IMR-90 (cell line): ENCODE measurements at regions not wholly inside any gene's neighbourhood (a gene's known extent, or its start where the extent isn't known, plus 50 kb on each side); places are given as distances from the start of the nearest gene placed in this dataset.
A peak's percentile ranks its signal among the peaks of the same experiment; 100 is the strongest.

ENCODE experiments used
- ATAC-seq: fragments of 200-7000 bp; cut with Tn5 transposase; 2 replicates; pipeline ENCODE4 v1.9.1; 2020; ENCODE audit warnings: low read depth, mild to moderate bottlenecking, moderate library complexity
- BruUV-seq: library from RNA; stranded (reverse); fragments of 400-500 nt; replicated peaks from 2 replicates; lab custom pipeline; 2021; lab: Mats Ljungman, UMichigan
- CTCF ChIA-PET: fragments of 300-600 bp; formaldehyde crosslinking; extraction: SDS; loops from one replicate; lab custom pipeline; 2021; ENCODE audit warnings: antibody characterized with exemption; lab: Yijun Ruan, JAX
- POLR2A ChIA-PET: fragments of 300-600 bp; sonication (Branson Sonifier 250); formaldehyde crosslinking; loops from one replicate; lab custom pipeline; 2022; ENCODE audit warnings: antibody characterized with exemption; ENCODE audit not compliant: unreplicated experiment; lab: Charles Lee
- DNase-seq: peaks from one replicate; pipeline ENCODE4 v3.0.0; 2013
- H2AFZ ChIP-seq: replicated peaks from 2 replicates; pipeline ENCODE3; 2013; ENCODE audit warnings: low read length, mild to moderate bottlenecking; ENCODE audit not compliant: poor library complexity
- H2AK5ac ChIP-seq: 2 replicates; pipeline ENCODE4 v1.6.1; 2013; ENCODE audit warnings: low read depth, low read length, inconsistent platforms
- H2AK9ac ChIP-seq: replicated peaks from 2 replicates; pipeline ENCODE3; 2013; ENCODE audit warnings: mild to moderate bottlenecking, low read depth, low read length, moderate library complexity; ENCODE audit not compliant: poor library complexity
- H2BK120ac ChIP-seq: 2 replicates; pipeline ENCODE4 v1.6.1; 2013; ENCODE audit warnings: low read depth, low read length, inconsistent platforms
- H2BK15ac ChIP-seq: 3 replicates; pipeline ENCODE4 v1.6.1; 2013; ENCODE audit warnings: low read depth, low read length, inconsistent platforms
- H2BK20ac ChIP-seq: 2 replicates; pipeline ENCODE4 v1.6.1; 2013; ENCODE audit warnings: low read depth, mild to moderate bottlenecking, inconsistent platforms, low read length, moderate library complexity
- H2BK5ac ChIP-seq: 2 replicates; pipeline ENCODE4 v1.6.1; 2013; ENCODE audit warnings: mild to moderate bottlenecking, low read depth, low read length, inconsistent platforms; ENCODE audit not compliant: poor library complexity, severe bottlenecking
- H3K14ac ChIP-seq: replicated peaks from 2 replicates; pipeline ENCODE4 v1.6.1; 2013; ENCODE audit warnings: low read depth, low read length, inconsistent platforms
- H3K18ac ChIP-seq: 2 replicates; pipeline ENCODE4 v1.6.1; 2013; ENCODE audit warnings: low read depth, low read length, control low read depth
- H3K23ac ChIP-seq: 2 replicates; pipeline ENCODE4 v1.6.1; 2013; ENCODE audit warnings: low read depth, low read length, inconsistent platforms
- H3K27ac ChIP-seq: 2 replicates; pipeline ENCODE4 v1.5.1; 2013; ENCODE audit warnings: mild to moderate bottlenecking, control low read depth, low read length; ENCODE audit not compliant: insufficient read depth
- H3K27me3 ChIP-seq: 2 replicates; pipeline ENCODE4 v1.6.1; 2013; ENCODE audit warnings: low read length; ENCODE audit not compliant: control insufficient read depth, insufficient read depth
- H3K36me3 ChIP-seq: 2 replicates; pipeline ENCODE4 v1.6.1; 2013; ENCODE audit warnings: low read length, mixed read lengths; ENCODE audit not compliant: control insufficient read depth, insufficient read depth
- H3K4ac ChIP-seq: 2 replicates; pipeline ENCODE4 v1.6.1; 2013; ENCODE audit warnings: low read depth, low read length, inconsistent platforms
- H3K4me1 ChIP-seq: 2 replicates; pipeline ENCODE4 v1.6.1; 2013; ENCODE audit warnings: low read length, mixed read lengths; ENCODE audit not compliant: control insufficient read depth, insufficient read depth
- H3K4me2 ChIP-seq: 2 replicates; pipeline ENCODE4 v1.6.1; 2013; ENCODE audit warnings: low read depth, mild to moderate bottlenecking, control low read depth, low read length, moderate library complexity
- H3K4me3 ChIP-seq: 2 replicates; pipeline ENCODE4 v1.5.1; 2013; ENCODE audit warnings: low read depth, mild to moderate bottlenecking, control low read depth, low read length, moderate library complexity; ENCODE audit not compliant: insufficient read depth
- H3K56ac ChIP-seq: 2 replicates; pipeline ENCODE4 v1.6.1; 2013; ENCODE audit warnings: low read length, inconsistent platforms; ENCODE audit not compliant: insufficient read depth; ENCODE audit errors: extremely low read depth
- H3K79me1 ChIP-seq, 2 experiments: 2 replicates each; pipeline ENCODE4 v1.6.1; 2013; ENCODE audit warnings: low read length in 2 of 2, inconsistent platforms in 1 of 2, low read depth in 1 of 2
- H3K9ac ChIP-seq: 2 replicates; pipeline ENCODE4 v1.6.1; 2013; ENCODE audit warnings: low read depth, low read length, control low read depth
- H3K9me1 ChIP-seq: 2 replicates; pipeline ENCODE4 v1.6.1; 2013; ENCODE audit warnings: low read length, inconsistent platforms; ENCODE audit not compliant: insufficient read depth
- H3K9me3 ChIP-seq: 2 replicates; pipeline ENCODE4 v1.6.1; 2013; ENCODE audit warnings: low read length; ENCODE audit not compliant: control insufficient read depth, insufficient read depth
- H4K20me1 ChIP-seq: 2 replicates; pipeline ENCODE4 v1.6.1; 2013; ENCODE audit warnings: low read length, inconsistent platforms; ENCODE audit not compliant: insufficient read depth
- H4K5ac ChIP-seq: 2 replicates; pipeline ENCODE4 v1.6.1; 2013; ENCODE audit warnings: mild to moderate bottlenecking, low read depth, low read length, control low read depth
- H4K8ac ChIP-seq, 2 experiments: 2 replicates each; pipeline ENCODE4 v1.6.1; 2013; ENCODE audit warnings: low read depth in 2 of 2, low read length in 2 of 2, control low read depth in 1 of 2, inconsistent platforms in 1 of 2
- H4K91ac ChIP-seq: 2 replicates; pipeline ENCODE4 v1.6.1; 2013; ENCODE audit warnings: low read depth, low read length, inconsistent platforms; ENCODE audit not compliant: insufficient read depth
- BHLHE40 ChIP-seq: fragments of 150-350 bp; IDR thresholded peaks from 2 replicates; pipeline ENCODE4 v1.6.1; 2016; ENCODE audit warnings: mild to moderate bottlenecking, low read depth, low read length
- CEBPB ChIP-seq: IDR thresholded peaks from 2 replicates; pipeline ENCODE4 v1.6.1; 2012; ENCODE audit warnings: low read depth, low read length, improper control_type of control experiment
- CHD1 ChIP-seq: IDR thresholded peaks from 2 replicates; pipeline ENCODE4 v1.6.1; 2012; ENCODE audit warnings: low read depth, low read length, improper control_type of control experiment
- FOS ChIP-seq: fragments of 150-350 bp; IDR thresholded peaks from 2 replicates; pipeline ENCODE4 v1.6.1; 2016; ENCODE audit warnings: low read depth, low read length
- MAFK ChIP-seq: IDR thresholded peaks from 2 replicates; pipeline ENCODE4 v1.6.1; 2012; ENCODE audit warnings: low read depth, low read length, improper control_type of control experiment
- MAZ ChIP-seq: IDR thresholded peaks from 2 replicates; pipeline ENCODE4 v1.6.1; 2012; ENCODE audit warnings: low read depth, mild to moderate bottlenecking, low read length, improper control_type of control experiment, moderate library complexity, borderline replicate concordance
- MXI1 ChIP-seq: IDR thresholded peaks from 2 replicates; pipeline ENCODE4 v1.6.1; 2012; ENCODE audit warnings: low read depth, mild to moderate bottlenecking, low read length, moderate library complexity, borderline replicate concordance
- NFE2L2 ChIP-seq: fragments of 150-350 bp; IDR thresholded peaks from 2 replicates; pipeline ENCODE4 v1.6.1; 2016; ENCODE audit warnings: low read depth, mild to moderate bottlenecking, low read length
- POLR2A ChIP-seq: IDR thresholded peaks from 2 replicates; pipeline ENCODE4 v1.6.1; 2012; ENCODE audit warnings: mild to moderate bottlenecking, low read depth, low read length
- RAD21 ChIP-seq: IDR thresholded peaks from 2 replicates; pipeline ENCODE4 v1.6.1; 2012; ENCODE audit warnings: low read length, improper control_type of control experiment
- RCOR1 ChIP-seq: IDR thresholded peaks from 2 replicates; pipeline ENCODE4 v1.6.1; 2012; ENCODE audit warnings: mild to moderate bottlenecking, low read length, improper control_type of control experiment; ENCODE audit not compliant: insufficient replicate concordance
- RFX5 ChIP-seq: IDR thresholded peaks from 2 replicates; pipeline ENCODE4 v1.8.0; 2012; ENCODE audit warnings: low read depth, mild to moderate bottlenecking, low read length, moderate library complexity
- SMC3 ChIP-seq: fragments of 150-350 bp; IDR thresholded peaks from 2 replicates; pipeline ENCODE4 v1.6.1; 2016; ENCODE audit warnings: low read depth, mild to moderate bottlenecking, antibody characterized with exemption, low read length, moderate library complexity
- dilution Hi-C: fragments of 300-500 bp; cut with HindIII; formaldehyde crosslinking; loops from one replicate; pipeline ENCODE4 v1.14.3; 2018; ENCODE audit warnings: low sequenced_read_pairs; ENCODE audit not compliant: unreplicated experiment
- in situ Hi-C: fragments of 300-500 bp; cut with MboI; formaldehyde crosslinking; loops from 3 replicates; pipeline ENCODE4 v1.14.3; 2019; ENCODE audit warnings: low sequenced_read_pairs, inconsistent platforms, mixed read lengths
- intact Hi-C: fragments of 100-400 bp; cut with micrococcal nuclease; formaldehyde crosslinking; loops from 2 replicates; pipeline ENCODE4 v1.10.0; 2022
- TF ChIP-seq, protein P1 (sequence below): fragments of 150-350 bp; IDR thresholded peaks from 2 replicates; pipeline ENCODE4 v1.6.1; 2017; ENCODE audit warnings: mild to moderate bottlenecking, antibody characterized with exemption, low read length, low read depth
- TF ChIP-seq, protein P2 (sequence below): fragments of 150-350 bp; IDR thresholded peaks from 2 replicates; pipeline ENCODE4 v1.6.1; 2016; ENCODE audit warnings: low read depth, mild to moderate bottlenecking, low read length, moderate library complexity, borderline replicate concordance
- TF ChIP-seq, protein P3 (sequence below): conservative IDR thresholded peaks from 2 replicates; pipeline ENCODE4 v1.5.1; 2012; ENCODE audit warnings: mild to moderate bottlenecking, low read depth, low read length, improper control_type of control experiment

DNA sequence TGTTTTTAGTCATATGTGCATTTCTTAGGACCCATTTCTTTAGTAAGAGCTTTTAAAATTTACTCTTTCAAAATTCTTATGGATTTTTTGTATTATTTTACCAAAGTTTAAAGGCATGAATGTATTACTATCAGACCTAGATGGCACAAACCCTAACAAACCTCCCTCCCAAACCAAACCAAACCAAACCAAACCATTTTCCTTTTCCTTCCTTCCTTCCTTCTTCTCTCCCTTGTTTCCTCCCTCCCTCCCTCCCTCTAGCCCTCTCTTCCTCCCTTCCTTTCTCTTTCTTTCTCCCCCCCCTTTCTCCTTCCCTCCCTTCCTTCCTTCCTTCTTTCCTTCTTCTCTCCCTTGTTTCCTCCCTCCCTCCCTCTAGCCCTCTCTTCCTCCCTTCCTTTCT is 1001.8 kb upstream of the CITED2 start:
- Histone ChIP-seq H2AK9ac (no peak overlapping the region), H2BK5ac (no peak overlapping the region), H2BK120ac (peak overlapping the region; percentile 52; the same call in 1 of the 2 replicates), H3K9me3 (no peaks in the 10 kb centered on the region), H3K14ac (no peak overlapping the region), H2AFZ (no peak overlapping the region), H3K23ac (no peak overlapping the region), H3K9ac (no peak overlapping the region), H2BK20ac (no peak overlapping the region), H3K18ac (no peak overlapping the region), H4K20me1 (no peaks in the 10 kb centered on the region), H3K4me1 (peaks cover 10% of the 10 kb centered on the region), H3K4me3 (no peak overlapping the region), H3K27me3 (no peaks in the 10 kb centered on the region), H4K8ac (no peak overlapping the region), H3K27ac (no peak overlapping the region), H3K56ac (no peak overlapping the region), H3K4ac (no peak overlapping the region; the same call in 1 of the 2 replicates), H3K9me1 (peaks cover 8% of the 10 kb centered on the region; the same call in 1 of the 2 replicates), H2BK15ac (0 out of 3 replicates have a peak overlapping the region, but pooled peaks have one; percentile 70), H3K79me1 (no peaks in the 10 kb centered on the region), H2AK5ac (no peak overlapping the region), H4K5ac (no peak overlapping the region), H4K91ac (no peak overlapping the region), H3K4me2 (no peak overlapping the region), H3K36me3 (no peaks in the 10 kb centered on the region)
- no peak for DNase-seq
- no TSS peak for BruUV-seq
- TF ChIP-seq, protein P1, sequence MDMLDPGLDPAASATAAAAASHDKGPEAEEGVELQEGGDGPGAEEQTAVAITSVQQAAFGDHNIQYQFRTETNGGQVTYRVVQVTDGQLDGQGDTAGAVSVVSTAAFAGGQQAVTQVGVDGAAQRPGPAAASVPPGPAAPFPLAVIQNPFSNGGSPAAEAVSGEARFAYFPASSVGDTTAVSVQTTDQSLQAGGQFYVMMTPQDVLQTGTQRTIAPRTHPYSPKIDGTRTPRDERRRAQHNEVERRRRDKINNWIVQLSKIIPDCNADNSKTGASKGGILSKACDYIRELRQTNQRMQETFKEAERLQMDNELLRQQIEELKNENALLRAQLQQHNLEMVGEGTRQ = no peak
- TF ChIP-seq, protein P2, sequence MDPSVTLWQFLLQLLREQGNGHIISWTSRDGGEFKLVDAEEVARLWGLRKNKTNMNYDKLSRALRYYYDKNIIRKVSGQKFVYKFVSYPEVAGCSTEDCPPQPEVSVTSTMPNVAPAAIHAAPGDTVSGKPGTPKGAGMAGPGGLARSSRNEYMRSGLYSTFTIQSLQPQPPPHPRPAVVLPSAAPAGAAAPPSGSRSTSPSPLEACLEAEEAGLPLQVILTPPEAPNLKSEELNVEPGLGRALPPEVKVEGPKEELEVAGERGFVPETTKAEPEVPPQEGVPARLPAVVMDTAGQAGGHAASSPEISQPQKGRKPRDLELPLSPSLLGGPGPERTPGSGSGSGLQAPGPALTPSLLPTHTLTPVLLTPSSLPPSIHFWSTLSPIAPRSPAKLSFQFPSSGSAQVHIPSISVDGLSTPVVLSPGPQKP = no peak
- TF ChIP-seq RAD21 = no peak
- no peak for TF ChIP-seq MAFK
- no peak for TF ChIP-seq MXI1
- TF ChIP-seq RCOR1 = no peak
- TF ChIP-seq, protein P3, sequence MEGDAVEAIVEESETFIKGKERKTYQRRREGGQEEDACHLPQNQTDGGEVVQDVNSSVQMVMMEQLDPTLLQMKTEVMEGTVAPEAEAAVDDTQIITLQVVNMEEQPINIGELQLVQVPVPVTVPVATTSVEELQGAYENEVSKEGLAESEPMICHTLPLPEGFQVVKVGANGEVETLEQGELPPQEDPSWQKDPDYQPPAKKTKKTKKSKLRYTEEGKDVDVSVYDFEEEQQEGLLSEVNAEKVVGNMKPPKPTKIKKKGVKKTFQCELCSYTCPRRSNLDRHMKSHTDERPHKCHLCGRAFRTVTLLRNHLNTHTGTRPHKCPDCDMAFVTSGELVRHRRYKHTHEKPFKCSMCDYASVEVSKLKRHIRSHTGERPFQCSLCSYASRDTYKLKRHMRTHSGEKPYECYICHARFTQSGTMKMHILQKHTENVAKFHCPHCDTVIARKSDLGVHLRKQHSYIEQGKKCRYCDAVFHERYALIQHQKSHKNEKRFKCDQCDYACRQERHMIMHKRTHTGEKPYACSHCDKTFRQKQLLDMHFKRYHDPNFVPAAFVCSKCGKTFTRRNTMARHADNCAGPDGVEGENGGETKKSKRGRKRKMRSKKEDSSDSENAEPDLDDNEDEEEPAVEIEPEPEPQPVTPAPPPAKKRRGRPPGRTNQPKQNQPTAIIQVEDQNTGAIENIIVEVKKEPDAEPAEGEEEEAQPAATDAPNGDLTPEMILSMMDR = no peak
- no peak for TF ChIP-seq RFX5
- TF ChIP-seq FOS = no peak
- no peak for TF ChIP-seq CEBPB
- TF ChIP-seq BHLHE40 = no peak
- no peak for TF ChIP-seq CHD1
- TF ChIP-seq POLR2A = no peak
- TF ChIP-seq NFE2L2 = no peak
- TF ChIP-seq SMC3 = no peak
- TF ChIP-seq MAZ = no peak
- POLR2A ChIA-PET = no interaction called here
- no peak for ATAC-seq
- dilution Hi-C loops (no loop called here), intact Hi-C loops (no loop called here), in situ Hi-C loops (no loop called here)
- CTCF ChIA-PET = no interaction called here
